ENCODE measurements at regions not wholly inside any gene's neighbourhood (a gene's known extent, or its start where the extent isn't known, plus 50 kb on each side); places are given as distances from the start of the nearest gene placed in this dataset.

DNA sequence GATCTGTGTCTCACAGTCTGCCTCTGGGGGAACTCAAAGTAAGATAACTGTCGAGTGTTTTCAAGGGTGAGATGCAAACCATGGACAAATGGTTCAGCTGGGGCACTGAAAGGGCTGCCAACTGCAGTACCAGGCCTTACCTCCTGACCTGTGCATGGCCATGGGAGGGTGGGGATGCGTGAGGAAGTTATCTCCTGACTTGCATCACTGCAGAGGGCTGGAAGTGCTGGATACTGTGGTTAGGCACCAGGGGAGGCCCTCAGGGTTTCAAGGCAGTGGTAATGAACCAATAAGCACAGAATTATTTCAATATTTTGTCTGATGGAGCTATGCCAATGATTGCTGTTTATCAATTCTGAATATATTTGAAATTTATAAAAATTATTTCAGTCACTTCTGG, 159.2 kb downstream of the CYLD start:
- no peak overlapping the region for H3K27ac ChIP-seq
- H3K9me3 ChIP-seq = peaks cover 0 to 13% (median 4%) of the 10 kb centered on the region in 12 donors
- ATAC-seq = no peak
- H3K36me3 ChIP-seq = no peaks in the 10 kb centered on the region
- WGBS, 4 donors = 42 to 52% (median 49%) methylated on average over 2 of the region's 2 CpGs
- H3K4me1 ChIP-seq = no peaks in the 10 kb centered on the region
- DNase-seq = no peak
- TF ChIP-seq, protein P1, sequence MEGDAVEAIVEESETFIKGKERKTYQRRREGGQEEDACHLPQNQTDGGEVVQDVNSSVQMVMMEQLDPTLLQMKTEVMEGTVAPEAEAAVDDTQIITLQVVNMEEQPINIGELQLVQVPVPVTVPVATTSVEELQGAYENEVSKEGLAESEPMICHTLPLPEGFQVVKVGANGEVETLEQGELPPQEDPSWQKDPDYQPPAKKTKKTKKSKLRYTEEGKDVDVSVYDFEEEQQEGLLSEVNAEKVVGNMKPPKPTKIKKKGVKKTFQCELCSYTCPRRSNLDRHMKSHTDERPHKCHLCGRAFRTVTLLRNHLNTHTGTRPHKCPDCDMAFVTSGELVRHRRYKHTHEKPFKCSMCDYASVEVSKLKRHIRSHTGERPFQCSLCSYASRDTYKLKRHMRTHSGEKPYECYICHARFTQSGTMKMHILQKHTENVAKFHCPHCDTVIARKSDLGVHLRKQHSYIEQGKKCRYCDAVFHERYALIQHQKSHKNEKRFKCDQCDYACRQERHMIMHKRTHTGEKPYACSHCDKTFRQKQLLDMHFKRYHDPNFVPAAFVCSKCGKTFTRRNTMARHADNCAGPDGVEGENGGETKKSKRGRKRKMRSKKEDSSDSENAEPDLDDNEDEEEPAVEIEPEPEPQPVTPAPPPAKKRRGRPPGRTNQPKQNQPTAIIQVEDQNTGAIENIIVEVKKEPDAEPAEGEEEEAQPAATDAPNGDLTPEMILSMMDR (IDR thresholded peaks at IDR 0.05) = no peak
- TF ChIP-seq POLR2A (IDR thresholded peaks at IDR 0.05) = no peak
- H3K4me3 ChIP-seq = no peak overlapping the region
- peaks cover 0 to 5% (median 0%) of the 10 kb centered on the region in 9 donors for H3K27me3 ChIP-seq
- intact Hi-C loops (cut with DNase I) = no loop called here

DNA sequence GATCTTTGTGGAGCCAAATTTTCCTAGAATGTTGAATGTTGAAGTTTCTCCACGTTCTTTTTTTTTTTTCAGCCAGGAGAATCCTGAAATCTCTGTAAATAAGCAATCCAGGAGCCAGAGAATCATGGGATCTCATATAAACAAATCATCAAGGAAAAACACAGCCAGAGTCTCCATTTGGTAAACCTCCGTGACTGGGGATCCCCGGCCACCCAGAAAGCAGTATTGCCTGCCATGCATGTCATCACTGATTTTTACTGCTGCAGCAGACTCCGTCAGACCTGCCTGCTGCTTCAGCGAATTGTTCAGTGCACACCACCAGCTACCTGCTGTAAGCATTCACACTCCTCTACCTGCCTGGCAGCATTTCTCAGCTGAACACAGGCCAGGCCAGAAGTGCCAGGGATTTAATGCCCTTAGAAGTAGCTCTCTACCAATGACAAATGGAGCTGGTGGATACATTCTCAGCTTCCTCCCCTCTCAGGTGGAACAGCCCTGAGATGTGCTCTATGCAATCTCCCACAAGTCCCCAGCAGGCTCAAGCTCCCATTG, 158.6 kb downstream of the CYLD start:
- no peak for TF ChIP-seq POLR2A (IDR thresholded peaks at IDR 0.05)
- TF ChIP-seq, protein P1 (IDR thresholded peaks at IDR 0.05) = no peak
- DNase-seq (no peak), ATAC-seq (no peak)
- Histone ChIP-seq H3K36me3 (no peaks in the 10 kb centered on the region), H3K9me3 (peaks cover 0 to 13% (median 4%) of the 10 kb centered on the region in 12 donors), H3K27me3 (peaks cover 0 to 5% (median 0%) of the 10 kb centered on the region in 9 donors), H3K27ac (no peak overlapping the region), H3K4me3 (no peak overlapping the region), H3K4me1 (no peaks in the 10 kb centered on the region)
- intact Hi-C loops (cut with DNase I) = no loop called here
- 62 to 81% (median 70%) methylated on average over 5 of the region's 5 CpGs for WGBS, 4 donors

DNA sequence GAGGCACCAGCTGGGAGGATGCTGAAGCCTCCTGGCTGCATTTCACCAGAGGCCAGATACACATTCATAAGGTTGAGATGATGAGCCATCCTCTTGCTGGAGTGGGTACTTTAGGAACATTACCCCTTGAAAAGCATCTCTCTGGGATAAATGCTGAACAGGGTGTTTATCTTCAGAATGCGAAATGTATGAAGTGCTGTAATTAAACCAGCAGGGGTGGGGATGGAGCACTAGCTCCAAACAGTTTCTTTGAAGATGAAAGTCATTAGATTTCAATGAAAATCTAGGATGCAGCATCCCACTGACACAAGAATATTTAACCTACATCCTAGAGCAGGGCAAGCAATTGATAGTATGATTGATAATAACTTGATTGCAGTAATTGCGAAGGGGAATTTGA, 158.1 kb downstream of the CYLD start:
- H3K9me3 ChIP-seq = peaks cover 0 to 13% (median 4%) of the 10 kb centered on the region in 12 donors
- 85 to 93% (median 89%) methylated on average over 2 of the region's 2 CpGs for WGBS, 4 donors
- H3K27me3 ChIP-seq = peaks cover 0 to 5% (median 0%) of the 10 kb centered on the region in 9 donors
- DNase-seq = no peak
- H3K36me3 ChIP-seq = no peaks in the 10 kb centered on the region
- no peak overlapping the region for H3K4me3 ChIP-seq
- intact Hi-C loops (cut with DNase I) = no loop called here
- H3K27ac ChIP-seq = no peak overlapping the region
- no peak for ATAC-seq
- TF ChIP-seq, protein P1 (IDR thresholded peaks at IDR 0.05) = no peak
- TF ChIP-seq POLR2A (IDR thresholded peaks at IDR 0.05) = no peak
- H3K4me1 ChIP-seq = no peaks in the 10 kb centered on the region

DNA sequence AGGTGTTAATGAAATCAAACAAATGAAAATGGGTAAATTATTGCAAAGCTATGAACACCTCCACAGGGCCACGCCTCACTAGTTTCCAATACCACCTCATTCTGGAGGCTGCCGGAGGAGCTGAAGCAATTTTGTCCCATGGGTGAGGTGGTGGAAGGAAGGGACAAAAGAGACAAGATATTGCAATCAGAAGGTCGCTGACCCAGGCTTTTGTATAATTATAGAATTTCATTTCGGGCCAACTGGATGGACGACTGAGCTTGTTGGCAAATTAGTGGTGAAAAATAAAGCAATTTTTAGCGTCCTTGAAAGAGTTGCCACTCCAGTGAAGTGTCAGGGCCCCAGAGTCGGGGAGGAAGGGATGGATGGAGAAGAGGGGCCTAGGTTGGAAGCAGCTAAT, 147.9 kb downstream of the CYLD start:
- Histone ChIP-seq H3K4me1 (no peaks in the 10 kb centered on the region), H3K36me3 (no peaks in the 10 kb centered on the region), H3K9me3 (peaks cover 0 to 3% (median 0%) of the 10 kb centered on the region in 12 donors), H3K27ac (no peak overlapping the region), H3K4me3 (no peak overlapping the region), H3K27me3 (no peaks in the 10 kb centered on the region)
- 70 to 74% (median 71%) methylated on average over 7 of the region's 7 CpGs for WGBS, 4 donors
- ATAC-seq = no peak
- DNase-seq = no peak
- intact Hi-C loops (cut with DNase I) = no loop called here
- TF ChIP-seq, protein P1 (IDR thresholded peaks at IDR 0.05) = no peak
- TF ChIP-seq POLR2A (IDR thresholded peaks at IDR 0.05) = no peak

All from heart left ventricle (tissue), 16 donors.